Keratinocyte (primary cell): ENCODE measurements at regions not wholly inside any gene's neighbourhood (a gene's known extent, or its start where the extent isn't known, plus 50 kb on each side); places are given as distances from the start of the nearest gene placed in this dataset.

Source experiments
- CTCF ChIP-seq, 3 experiments: IDR thresholded peaks in 1 of 3; conservative IDR thresholded peaks in 1 of 3; optimal IDR thresholded peaks in 1 of 3; 2 replicates in 2 of 3; 3 replicates in 1 of 3; pipeline versions ENCODE3 to v1.5.1; 2011; ENCODE audit warnings: low read length in 3 of 3, mild to moderate bottlenecking in 3 of 3, moderate library complexity in 2 of 3, control low read depth in 1 of 3, inconsistent platforms in 1 of 3; ENCODE audit not compliant: insufficient read depth in 2 of 3; ENCODE audit errors: extremely low read depth in 1 of 3
- EZH2 ChIP-seq: IDR thresholded peaks from one replicate; pipeline ENCODE4 v1.6.1; 2012; ENCODE audit warnings: inconsistent platforms, mild to moderate bottlenecking, low read length, moderate library complexity

- TF ChIP-seq CTCF (optimal IDR thresholded peaks at IDR 0.05 in 1 of 3, IDR thresholded peaks at IDR 0.05 in 1 of 3, conservative IDR thresholded peaks at IDR 0.05 in 1 of 3; ENCODE audit: extremely low read depth in 1 of 3, insufficient read depth in 2 of 3, low read length in 3 of 3), result no peak
- TF ChIP-seq EZH2, result no peak
These were observed 922.9 kb downstream of the EFNB2 start for GRCh38 chr13:105612541-105612940.
